IPS-18c (cell line): ENCODE measurements at regions not wholly inside any gene's neighbourhood (a gene's known extent, or its start where the extent isn't known, plus 50 kb on each side); places are given as distances from the start of the nearest gene placed in this dataset.
A peak's percentile ranks its signal among the peaks of the same experiment; 100 is the strongest.
"Not testable (repeated sequence)": the region's sequence is repeated elsewhere in the genome, so short reads cannot be mapped to it uniquely, and the experiment has no call there.

Experiments used
- H3K4me3 ChIP-seq: 2 replicates; pipeline ENCODE4 v1.7.0; 2013; ENCODE audit warnings: low read depth, mild to moderate bottlenecking, low read length, moderate library complexity; ENCODE audit not compliant: insufficient read depth
- H3K9me3 ChIP-seq: one replicate; pipeline ENCODE4 v1.6.1; 2013; ENCODE audit warnings: mild to moderate bottlenecking, low read length, moderate library complexity; ENCODE audit not compliant: control insufficient read depth, insufficient read depth

- Histone ChIP-seq H3K9me3 (no peaks in the 10 kb centered on the region), H3K4me3 (no peak overlapping the region)
These were observed 1146.1 kb upstream of the TMEM132C start for GRCh38 chr12:127120851-127121250.

GRCh38 chr12:127121494-127122084, 1145.4 kb upstream of the TMEM132C start:
- H3K4me3 ChIP-seq: no peak overlapping the region
- no peaks in the 10 kb centered on the region for H3K9me3 ChIP-seq

GRCh38 chr12:127125607-127126259, 1141.2 kb upstream of the TMEM132C start:
- no peak overlapping the region for H3K4me3 ChIP-seq
- H3K9me3 ChIP-seq: no peaks in the 10 kb centered on the region

- H3K4me3 ChIP-seq: no peak overlapping the region
- no peaks in the 10 kb centered on the region for H3K9me3 ChIP-seq
These were observed 1140.7 kb upstream of the TMEM132C start for GRCh38 chr12:127126260-127126628.

GRCh38 chr12:127127897-127128296, 1139.1 kb upstream of the TMEM132C start:
- Histone ChIP-seq H3K4me3 (no peak overlapping the region), H3K9me3 (no peaks in the 10 kb centered on the region)

DNA sequence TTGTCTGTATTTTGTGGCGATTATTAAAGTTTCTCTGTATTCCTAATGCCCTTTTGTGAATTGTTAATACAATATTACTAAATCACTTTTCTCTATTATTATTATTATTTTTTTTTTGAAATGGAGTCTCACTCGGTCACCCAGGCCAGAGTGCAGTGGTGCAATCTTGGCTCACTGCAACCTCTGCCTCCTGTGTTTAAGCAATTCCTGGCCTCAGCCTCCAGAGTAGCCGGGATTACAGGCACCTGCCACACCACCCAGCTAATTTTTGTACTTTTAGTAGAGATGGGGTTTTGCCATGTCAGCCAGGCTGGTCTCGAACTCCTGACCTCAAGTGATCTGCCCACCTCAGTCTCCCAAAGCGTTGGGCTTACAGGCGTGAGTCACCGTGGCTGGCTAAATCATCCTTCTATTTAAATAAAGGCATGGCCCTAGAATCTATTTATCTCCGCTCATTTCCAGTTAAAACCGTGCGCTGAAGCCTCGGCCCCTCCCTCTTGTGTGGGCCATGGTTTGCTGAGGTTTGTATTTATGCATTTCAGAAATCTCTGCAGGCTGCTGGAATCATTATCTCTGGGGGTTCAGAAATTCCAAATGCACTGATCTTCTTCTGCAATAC, 1136.4 kb upstream of the TMEM132C start:
- Histone ChIP-seq H3K9me3 (no peaks in the 10 kb centered on the region), H3K4me3 (no peak overlapping the region)

DNA sequence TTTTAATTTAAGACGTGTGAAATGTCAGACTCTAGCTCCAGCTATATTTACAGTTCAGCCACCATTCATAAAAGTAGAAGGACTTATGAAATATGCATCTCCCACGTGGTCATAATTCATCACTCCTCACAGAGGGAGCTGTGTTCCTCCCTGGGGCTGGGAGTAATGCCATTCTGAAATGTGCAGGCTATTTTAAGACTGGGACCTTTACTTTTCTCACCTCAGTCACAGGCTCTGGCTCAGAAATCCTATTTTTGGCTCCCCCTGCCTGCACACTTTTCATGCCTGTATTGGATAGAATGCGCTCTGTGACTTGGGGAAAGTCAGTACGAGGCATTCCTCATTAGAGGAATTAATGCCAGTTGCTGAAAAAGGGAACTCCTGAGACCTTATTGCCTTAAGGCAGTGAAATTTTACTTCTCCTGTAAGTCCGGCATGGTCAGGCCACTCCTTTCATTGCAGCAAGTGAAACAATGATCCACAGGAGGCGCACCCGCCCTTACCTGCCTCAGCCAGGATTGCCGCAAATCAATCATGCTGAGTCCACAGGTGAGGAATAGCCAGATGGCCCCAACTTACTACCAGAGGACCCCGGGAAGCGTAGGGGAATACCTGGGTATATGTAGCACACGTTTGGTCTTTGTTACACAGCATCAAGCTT, 1133.2 kb upstream of the TMEM132C start:
- no peak overlapping the region for H3K4me3 ChIP-seq
- H3K9me3 ChIP-seq: no peaks in the 10 kb centered on the region

- not testable (repeated sequence) for H3K9me3 ChIP-seq
These were observed 1126.0 kb upstream of the TMEM132C start for GRCh38 chr12:127140864-127141484.

GRCh38 chr12:127143020-127143419, 1124.0 kb upstream of the TMEM132C start:
- no peak overlapping the region for H3K4me3 ChIP-seq
- peaks cover 3% of the 10 kb centered on the region for H3K9me3 ChIP-seq

More at GRCh38 chr12:127140864-127141484, 1126.0 kb upstream of the TMEM132C start:
- H3K4me3 ChIP-seq: not testable (repeated sequence)

- Histone ChIP-seq H3K4me3 (no peak overlapping the region), H3K9me3 (peaks cover 3% of the 10 kb centered on the region)
These were observed 1122.2 kb upstream of the TMEM132C start for GRCh38 chr12:127144770-127145169.

DNA sequence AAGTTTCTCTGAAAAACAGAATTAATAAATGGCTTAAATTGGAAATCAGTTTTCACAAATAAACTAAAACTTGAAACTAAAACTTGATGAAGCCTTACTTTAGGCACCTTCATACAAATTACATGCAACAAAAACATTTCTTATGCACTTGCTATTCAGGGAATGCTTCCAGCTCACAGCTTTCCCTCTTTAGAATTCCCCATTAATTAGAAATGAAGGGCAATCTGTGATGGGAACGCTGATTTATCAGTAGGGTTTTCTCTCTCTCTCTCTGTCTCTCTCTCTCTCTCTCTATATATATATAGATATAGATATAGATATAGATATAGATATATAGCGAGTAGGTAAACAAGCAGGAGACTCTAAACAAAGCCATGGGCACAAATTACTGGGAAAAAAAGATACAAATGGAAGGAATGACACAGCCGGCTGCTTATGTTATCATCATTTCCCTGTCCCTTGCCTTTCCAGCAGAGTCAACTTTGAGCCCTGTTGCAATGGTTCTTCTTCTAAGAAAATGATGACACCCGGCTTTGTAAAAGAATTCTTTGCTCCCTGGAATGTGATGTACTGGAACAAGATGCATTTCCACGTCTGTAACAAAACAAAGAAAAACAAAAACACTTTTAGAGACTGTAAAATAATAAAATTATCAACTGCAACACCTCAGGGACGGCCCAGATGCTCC, 1121.6 kb upstream of the TMEM132C start:
- H3K9me3 ChIP-seq: peaks cover 3% of the 10 kb centered on the region
- H3K4me3 ChIP-seq: peak overlapping the region; percentile 10; the same call in 1 of the 2 replicates

GRCh38 chr12:127145929-127146789, 1120.8 kb upstream of the TMEM132C start:
- Histone ChIP-seq H3K4me3 (peak overlapping the region; percentile 55), H3K9me3 (peaks cover 3% of the 10 kb centered on the region)

DNA sequence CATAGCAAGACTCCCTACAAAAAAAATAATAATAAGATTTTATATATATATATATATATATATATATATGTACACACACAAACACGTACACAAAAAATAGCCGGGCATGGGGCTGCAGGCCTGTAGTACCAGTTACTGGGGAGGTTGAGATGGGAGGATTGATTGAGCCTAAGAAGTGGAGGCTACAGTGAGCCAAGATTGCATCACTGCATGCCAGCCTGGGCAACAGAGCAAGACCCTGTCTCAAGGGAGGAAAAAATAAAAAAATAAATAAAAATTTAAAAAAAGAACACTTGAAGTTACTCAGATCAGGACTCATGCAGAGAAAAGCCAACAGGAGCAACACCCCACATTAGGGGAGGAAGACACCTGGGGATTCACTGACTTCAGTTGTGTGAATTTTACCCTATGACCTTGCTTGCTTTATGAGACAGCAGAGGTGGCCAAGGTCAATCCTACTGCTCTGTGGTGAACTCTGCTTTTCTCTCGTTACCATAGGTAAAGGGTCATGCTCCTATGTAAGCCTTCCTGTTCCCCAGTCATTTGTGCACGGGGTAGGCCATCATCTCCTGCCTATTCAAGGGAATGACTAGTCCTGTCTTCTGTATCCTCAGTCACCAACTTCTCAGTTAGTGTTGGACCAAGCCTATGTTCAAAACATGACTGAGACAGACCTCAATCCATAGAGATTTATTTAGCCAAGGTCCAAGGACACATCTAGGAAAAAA, 1119.8 kb upstream of the TMEM132C start:
- H3K9me3 ChIP-seq: peaks cover 3% of the 10 kb centered on the region
- no peak overlapping the region for H3K4me3 ChIP-seq

DNA sequence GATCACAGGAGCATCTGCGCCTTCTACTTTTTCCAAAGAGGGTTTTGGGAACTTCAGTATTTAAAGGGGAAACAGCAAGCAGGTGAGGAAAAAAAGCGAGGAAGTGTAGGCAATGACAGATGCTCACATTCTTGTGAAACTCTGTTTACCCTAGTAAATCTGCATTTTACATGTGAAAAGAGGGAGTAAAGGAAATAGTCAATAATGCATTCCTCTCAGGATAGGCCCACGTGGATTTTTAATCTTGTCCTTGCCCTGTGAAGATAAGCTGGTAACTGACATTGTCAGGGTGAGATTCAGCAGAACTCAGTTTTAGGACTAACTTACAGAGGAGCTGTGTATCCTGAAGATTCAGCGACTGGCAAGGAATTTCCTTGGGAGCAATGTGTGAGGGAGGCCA, 1119.2 kb upstream of the TMEM132C start:
- H3K9me3 ChIP-seq: peaks cover under 1% of the 10 kb centered on the region
- no peak overlapping the region for H3K4me3 ChIP-seq

DNA sequence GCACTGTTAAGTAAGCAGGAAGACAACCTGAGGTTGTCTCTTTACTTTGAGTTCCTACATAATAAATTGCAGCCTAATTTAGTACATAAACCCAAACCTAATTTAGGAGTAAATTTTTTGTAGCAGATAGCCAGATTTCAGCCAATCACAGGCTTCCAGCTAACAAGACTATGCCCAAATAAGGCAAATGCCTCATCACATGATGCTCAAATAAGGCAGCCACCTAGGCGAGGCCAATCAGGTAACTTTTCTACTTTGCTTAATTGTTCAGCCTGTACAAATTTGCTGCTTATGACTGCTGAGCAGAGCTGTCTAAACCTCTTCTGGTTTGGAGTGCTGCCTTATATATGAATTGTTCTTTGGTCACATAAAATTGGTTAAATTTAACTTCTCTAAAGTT, 1118.7 kb upstream of the TMEM132C start:
- H3K9me3 ChIP-seq: no peaks in the 10 kb centered on the region
- H3K4me3 ChIP-seq: no peak overlapping the region
